ENCODE measurements at regions not wholly inside any gene's neighbourhood (a gene's known extent, or its start where the extent isn't known, plus 50 kb on each side); places are given as distances from the start of the nearest gene placed in this dataset.

- Mint-ChIP-seq H3K27me3 (ENCODE audit: insufficient read depth, low read depth, poor library complexity) (peaks cover 1% of the 10 kb centered on the region), H3K9me3 (no peaks in the 10 kb centered on the region), H3K27ac (no peak overlapping the region; the same call in 1 of the 2 replicates), H3K4me3 (no peak overlapping the region), H3K36me3 (ENCODE audit: low read depth) (peaks cover 4% of the 10 kb centered on the region; the same call in 2 of the 3 replicates), H3K4me1 (peaks cover 5% of the 10 kb centered on the region; the same call in 2 of the 3 replicates)
- no peak overlapping the region for H3K4me3 ChIP-seq
- no peaks in the 10 kb centered on the region for H3K36me3 ChIP-seq (ENCODE audit: insufficient read depth)
- H3K9me2 ChIP-seq (ENCODE audit: insufficient read depth) = no peaks in the 10 kb centered on the region
- ATAC-seq = no peak
- H3K4me2 ChIP-seq = no peak overlapping the region
- no peaks in the 10 kb centered on the region for H4K20me1 ChIP-seq (replicated peaks; ENCODE audit: insufficient read depth)
- H3K27me3 ChIP-seq (ENCODE audit: insufficient read depth) = no peaks in the 10 kb centered on the region
- DNase-seq (ENCODE audit: low spot score) = no peak
- no peak overlapping the region for H2AFZ ChIP-seq
- H3K79me2 ChIP-seq (replicated peaks; ENCODE audit: insufficient read depth) = peaks cover 10% of the 10 kb centered on the region; the same call in 1 of the 2 replicates
- no peak overlapping the region for H3K27ac ChIP-seq (ENCODE audit: low read depth)
- 0 out of 2 replicates have a peak, but pooled peaks cover under 1% of the 10 kb centered on the region for H3K4me1 ChIP-seq (ENCODE audit: insufficient read depth)
- no peaks in the 10 kb centered on the region for H3F3A ChIP-seq (replicated peaks; ENCODE audit: low read depth)
- no peak for TF ChIP-seq JUNB (IDR thresholded peaks at IDR 0.05; ENCODE audit: unreplicated experiment)
- TF ChIP-seq ZNF331 (CRISPR knock-in tag; IDR thresholded peaks at IDR 0.05; ENCODE audit: low read depth) = no peak
- no peak for TF ChIP-seq STAT1 (IDR thresholded peaks at IDR 0.05; ENCODE audit: unreplicated experiment)
- no peak for TF ChIP-seq NANOG (IDR thresholded peaks at IDR 0.05; ENCODE audit: borderline replicate concordance)
- TF ChIP-seq CREB1 (CRISPR knock-in tag; IDR thresholded peaks at IDR 0.05; ENCODE audit: low read depth) = no peak
- TF ChIP-seq, protein P1, sequence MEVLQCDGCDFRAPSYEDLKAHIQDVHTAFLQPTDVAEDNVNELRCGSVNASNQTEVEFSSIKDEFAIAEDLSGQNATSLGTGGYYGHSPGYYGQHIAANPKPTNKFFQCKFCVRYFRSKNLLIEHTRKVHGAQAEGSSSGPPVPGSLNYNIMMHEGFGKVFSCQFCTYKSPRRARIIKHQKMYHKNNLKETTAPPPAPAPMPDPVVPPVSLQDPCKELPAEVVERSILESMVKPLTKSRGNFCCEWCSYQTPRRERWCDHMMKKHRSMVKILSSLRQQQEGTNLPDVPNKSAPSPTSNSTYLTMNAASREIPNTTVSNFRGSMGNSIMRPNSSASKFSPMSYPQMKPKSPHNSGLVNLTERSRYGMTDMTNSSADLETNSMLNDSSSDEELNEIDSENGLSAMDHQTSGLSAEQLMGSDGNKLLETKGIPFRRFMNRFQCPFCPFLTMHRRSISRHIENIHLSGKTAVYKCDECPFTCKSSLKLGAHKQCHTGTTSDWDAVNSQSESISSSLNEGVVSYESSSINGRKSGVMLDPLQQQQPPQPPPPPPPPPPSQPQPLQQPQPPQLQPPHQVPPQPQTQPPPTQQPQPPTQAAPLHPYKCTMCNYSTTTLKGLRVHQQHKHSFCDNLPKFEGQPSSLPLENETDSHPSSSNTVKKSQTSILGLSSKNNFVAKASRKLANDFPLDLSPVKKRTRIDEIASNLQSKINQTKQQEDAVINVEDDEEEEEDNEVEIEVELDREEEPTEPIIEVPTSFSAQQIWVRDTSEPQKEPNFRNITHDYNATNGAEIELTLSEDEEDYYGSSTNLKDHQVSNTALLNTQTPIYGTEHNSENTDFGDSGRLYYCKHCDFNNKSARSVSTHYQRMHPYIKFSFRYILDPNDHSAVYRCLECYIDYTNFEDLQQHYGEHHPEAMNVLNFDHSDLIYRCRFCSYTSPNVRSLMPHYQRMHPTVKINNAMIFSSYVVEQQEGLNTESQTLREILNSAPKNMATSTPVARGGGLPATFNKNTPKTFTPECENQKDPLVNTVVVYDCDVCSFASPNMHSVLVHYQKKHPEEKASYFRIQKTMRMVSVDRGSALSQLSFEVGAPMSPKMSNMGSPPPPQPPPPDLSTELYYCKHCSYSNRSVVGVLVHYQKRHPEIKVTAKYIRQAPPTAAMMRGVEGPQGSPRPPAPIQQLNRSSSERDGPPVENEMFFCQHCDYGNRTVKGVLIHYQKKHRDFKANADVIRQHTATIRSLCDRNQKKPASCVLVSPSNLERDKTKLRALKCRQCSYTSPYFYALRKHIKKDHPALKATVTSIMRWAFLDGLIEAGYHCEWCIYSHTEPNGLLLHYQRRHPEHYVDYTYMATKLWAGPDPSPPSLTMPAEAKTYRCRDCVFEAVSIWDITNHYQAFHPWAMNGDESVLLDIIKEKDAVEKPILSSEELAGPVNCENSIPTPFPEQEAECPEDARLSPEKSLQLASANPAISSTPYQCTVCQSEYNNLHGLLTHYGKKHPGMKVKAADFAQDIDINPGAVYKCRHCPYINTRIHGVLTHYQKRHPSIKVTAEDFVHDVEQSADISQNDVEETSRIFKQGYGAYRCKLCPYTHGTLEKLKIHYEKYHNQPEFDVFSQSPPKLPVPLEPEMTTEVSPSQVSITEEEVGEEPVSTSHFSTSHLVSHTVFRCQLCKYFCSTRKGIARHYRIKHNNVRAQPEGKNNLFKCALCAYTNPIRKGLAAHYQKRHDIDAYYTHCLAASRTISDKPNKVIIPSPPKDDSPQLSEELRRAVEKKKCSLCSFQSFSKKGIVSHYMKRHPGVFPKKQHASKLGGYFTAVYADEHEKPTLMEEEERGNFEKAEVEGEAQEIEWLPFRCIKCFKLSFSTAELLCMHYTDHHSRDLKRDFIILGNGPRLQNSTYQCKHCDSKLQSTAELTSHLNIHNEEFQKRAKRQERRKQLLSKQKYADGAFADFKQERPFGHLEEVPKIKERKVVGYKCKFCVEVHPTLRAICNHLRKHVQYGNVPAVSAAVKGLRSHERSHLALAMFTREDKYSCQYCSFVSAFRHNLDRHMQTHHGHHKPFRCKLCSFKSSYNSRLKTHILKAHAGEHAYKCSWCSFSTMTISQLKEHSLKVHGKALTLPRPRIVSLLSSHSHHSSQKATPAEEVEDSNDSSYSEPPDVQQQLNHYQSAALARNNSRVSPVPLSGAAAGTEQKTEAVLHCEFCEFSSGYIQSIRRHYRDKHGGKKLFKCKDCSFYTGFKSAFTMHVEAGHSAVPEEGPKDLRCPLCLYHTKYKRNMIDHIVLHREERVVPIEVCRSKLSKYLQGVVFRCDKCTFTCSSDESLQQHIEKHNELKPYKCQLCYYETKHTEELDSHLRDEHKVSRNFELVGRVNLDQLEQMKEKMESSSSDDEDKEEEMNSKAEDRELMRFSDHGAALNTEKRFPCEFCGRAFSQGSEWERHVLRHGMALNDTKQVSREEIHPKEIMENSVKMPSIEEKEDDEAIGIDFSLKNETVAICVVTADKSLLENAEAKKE (CRISPR knock-in tag; IDR thresholded peaks at IDR 0.05) = no peak
- no peak for TF ChIP-seq CTCF (conservative IDR thresholded peaks at IDR 0.05; ENCODE audit: low read depth in 2 of 2)
- TF ChIP-seq, protein P2, sequence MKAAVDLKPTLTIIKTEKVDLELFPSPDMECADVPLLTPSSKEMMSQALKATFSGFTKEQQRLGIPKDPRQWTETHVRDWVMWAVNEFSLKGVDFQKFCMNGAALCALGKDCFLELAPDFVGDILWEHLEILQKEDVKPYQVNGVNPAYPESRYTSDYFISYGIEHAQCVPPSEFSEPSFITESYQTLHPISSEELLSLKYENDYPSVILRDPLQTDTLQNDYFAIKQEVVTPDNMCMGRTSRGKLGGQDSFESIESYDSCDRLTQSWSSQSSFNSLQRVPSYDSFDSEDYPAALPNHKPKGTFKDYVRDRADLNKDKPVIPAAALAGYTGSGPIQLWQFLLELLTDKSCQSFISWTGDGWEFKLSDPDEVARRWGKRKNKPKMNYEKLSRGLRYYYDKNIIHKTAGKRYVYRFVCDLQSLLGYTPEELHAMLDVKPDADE (IDR thresholded peaks at IDR 0.05) = no peak
- TF ChIP-seq POLR2AphosphoS5 (IDR thresholded peaks at IDR 0.05; ENCODE audit: low read depth) = no peak
- TF ChIP-seq EZH2 (IDR thresholded peaks at IDR 0.05; ENCODE audit: low read depth, unreplicated experiment) = no peak
- no peak for TF ChIP-seq ZNF114 (CRISPR knock-in tag; IDR thresholded peaks at IDR 0.05)
- no peak for TF ChIP-seq EZH2phosphoT487 (IDR thresholded peaks at IDR 0.05; ENCODE audit: unreplicated experiment)
- TF ChIP-seq REST (IDR thresholded peaks at IDR 0.05; ENCODE audit: unreplicated experiment) = no peak
Measured at GRCh38 chr20:40257763-40258162, 431.3 kb downstream of the MAFB start.
